ENCODE measurements at regions not wholly inside any gene's neighbourhood (a gene's known extent, or its start where the extent isn't known, plus 50 kb on each side); places are given as distances from the start of the nearest gene placed in this dataset.
"Not testable (repeated sequence)": the region's sequence is repeated elsewhere in the genome, so short reads cannot be mapped to it uniquely, and the experiment has no call there.

DNA sequence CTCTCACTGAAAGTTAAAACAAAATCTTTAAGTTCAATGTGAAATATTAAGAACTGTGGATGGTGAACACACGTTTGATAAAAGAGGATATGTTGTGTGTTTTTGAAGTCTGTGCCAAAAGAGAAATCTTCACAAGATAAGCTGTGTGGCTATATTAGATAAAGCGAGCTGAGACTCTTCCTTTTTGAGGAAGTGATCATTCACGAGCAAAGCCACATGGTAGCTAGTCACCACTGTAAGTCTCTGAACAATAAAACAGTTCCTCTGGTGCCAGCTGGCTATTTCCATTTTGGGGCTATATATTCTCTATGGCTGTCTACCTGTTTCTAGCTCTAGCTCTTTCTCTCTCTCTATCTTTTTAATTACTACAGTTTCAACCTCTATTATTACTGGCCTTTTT is 1849.2 kb upstream of the C9orf72 start:
- Histone ChIP-seq H3K27me3 (replicated peaks; ENCODE audit: control insufficient read depth, insufficient read depth, low read length) (no peaks in the 10 kb centered on the region), H3K4me1 (ENCODE audit: control insufficient read depth, insufficient read depth, low read length) (no peaks in the 10 kb centered on the region), H3K9me3 (ENCODE audit: control insufficient read depth, low read length) (no peaks in the 10 kb centered on the region), H3K36me3 (ENCODE audit: control insufficient read depth, insufficient read depth, low read length, severe bottlenecking) (no peaks in the 10 kb centered on the region), H3K9ac (ENCODE audit: low read length) (no peak overlapping the region), H3K4me3 (ENCODE audit: low read length) (no peak overlapping the region)
- DNase-seq (ENCODE audit: low read depth) = no peak

DNA sequence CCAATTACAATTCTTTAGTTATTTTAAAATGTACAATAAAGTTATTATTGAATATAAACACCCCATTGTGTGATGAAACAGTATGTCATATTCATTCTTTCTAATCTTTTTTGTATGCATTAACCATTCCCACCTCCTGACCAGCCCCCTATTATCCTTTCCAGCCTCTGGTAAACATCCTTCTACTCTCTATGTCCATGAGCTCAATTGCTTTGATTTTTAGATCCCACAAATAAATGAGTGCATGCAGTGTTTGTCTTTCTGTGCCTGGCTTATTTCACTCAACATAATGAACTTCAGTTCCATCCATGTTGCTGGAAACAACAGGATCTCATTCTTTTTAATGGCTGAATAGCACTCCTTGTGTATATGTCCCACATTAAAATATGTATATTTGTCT is 1858.9 kb upstream of the C9orf72 start:
- H3K36me3 ChIP-seq (ENCODE audit: control insufficient read depth, insufficient read depth, low read length, severe bottlenecking) = no peaks in the 10 kb centered on the region
- peaks cover 8% of the 10 kb centered on the region for H3K9me3 ChIP-seq (ENCODE audit: control insufficient read depth, low read length)
- no peaks in the 10 kb centered on the region for H3K27me3 ChIP-seq (replicated peaks; ENCODE audit: control insufficient read depth, insufficient read depth, low read length)
- no peak for DNase-seq (ENCODE audit: low read depth)
- H3K9ac ChIP-seq (ENCODE audit: low read length) = no peak overlapping the region
- no peaks in the 10 kb centered on the region for H3K4me1 ChIP-seq (ENCODE audit: control insufficient read depth, insufficient read depth, low read length)
- no peak overlapping the region for H3K4me3 ChIP-seq (ENCODE audit: low read length)

DNA sequence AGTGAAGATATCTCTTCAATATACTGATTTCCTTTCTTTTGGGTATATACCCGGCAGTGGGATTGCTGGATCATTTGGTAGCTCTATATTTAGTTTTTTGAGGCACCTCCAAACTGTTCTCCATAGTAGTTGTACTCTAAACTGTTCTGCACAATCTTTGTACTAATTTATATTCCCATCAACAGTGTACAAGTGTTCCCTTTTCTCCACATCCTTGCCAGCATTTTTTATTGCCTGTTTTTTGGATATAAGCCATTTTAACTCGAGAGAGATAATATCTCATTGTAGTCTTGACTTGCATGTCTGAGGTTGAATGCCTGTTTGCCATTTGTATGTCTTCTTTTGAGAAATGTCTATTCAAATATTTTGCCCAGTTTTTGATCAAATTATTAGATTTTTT is 1859.4 kb upstream of the C9orf72 start:
- not testable (repeated sequence) for DNase-seq (ENCODE audit: low read depth); H3K36me3 ChIP-seq (ENCODE audit: control insufficient read depth, insufficient read depth, low read length, severe bottlenecking); H3K9me3 ChIP-seq (ENCODE audit: control insufficient read depth, low read length); H3K4me3 ChIP-seq (ENCODE audit: low read length); H3K4me1 ChIP-seq (ENCODE audit: control insufficient read depth, insufficient read depth, low read length); H3K27me3 ChIP-seq (replicated peaks; ENCODE audit: control insufficient read depth, insufficient read depth, low read length); H3K9ac ChIP-seq (ENCODE audit: low read length)

DNA sequence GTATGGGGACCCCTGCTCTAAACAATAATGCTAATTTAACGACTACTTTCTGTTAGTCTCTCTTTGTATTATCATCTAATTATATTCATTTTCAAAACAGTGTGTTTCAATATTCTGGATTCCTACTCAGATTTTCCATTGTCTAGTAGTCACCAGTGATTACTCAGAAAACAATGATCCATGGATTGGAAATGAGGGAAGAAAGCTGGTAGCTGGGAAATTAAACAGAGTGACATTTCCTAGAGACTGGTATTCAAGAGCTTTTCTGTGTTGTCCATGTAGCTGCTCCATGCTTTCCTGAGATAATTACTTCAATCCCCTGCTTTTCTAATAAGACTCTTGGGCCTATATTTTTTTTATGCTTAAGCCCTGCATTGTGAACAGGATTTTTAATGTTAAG is 1862.1 kb upstream of the C9orf72 start:
- peaks cover 4% of the 10 kb centered on the region for H3K9me3 ChIP-seq (ENCODE audit: control insufficient read depth, low read length)
- H3K27me3 ChIP-seq (replicated peaks; ENCODE audit: control insufficient read depth, insufficient read depth, low read length) = no peaks in the 10 kb centered on the region
- no peak overlapping the region for H3K4me3 ChIP-seq (ENCODE audit: low read length)
- H3K4me1 ChIP-seq (ENCODE audit: control insufficient read depth, insufficient read depth, low read length) = no peaks in the 10 kb centered on the region
- DNase-seq (ENCODE audit: low read depth) = no peak
- H3K9ac ChIP-seq (ENCODE audit: low read length) = no peak overlapping the region
- no peaks in the 10 kb centered on the region for H3K36me3 ChIP-seq (ENCODE audit: control insufficient read depth, insufficient read depth, low read length, severe bottlenecking)

DNA sequence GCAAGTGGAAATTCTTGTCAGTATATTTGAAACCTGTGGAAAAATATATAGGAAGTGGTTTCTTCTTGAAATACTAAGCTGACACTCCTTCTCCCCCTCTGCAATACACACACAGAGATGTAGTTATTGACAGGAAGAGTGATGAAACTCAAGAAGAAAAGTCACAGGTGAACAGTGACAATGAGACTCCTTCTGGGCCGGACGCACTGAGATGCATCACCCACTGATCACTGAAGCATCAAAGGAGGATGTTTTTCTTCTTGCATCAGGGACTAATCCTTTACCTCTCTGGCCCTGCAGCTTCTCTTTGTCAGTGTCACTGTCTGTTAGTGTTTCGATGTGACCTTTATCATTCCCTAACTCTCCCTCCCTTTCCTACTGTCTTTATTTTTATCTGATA is 1864.2 kb upstream of the C9orf72 start:
- no peak for DNase-seq (ENCODE audit: low read depth)
- Histone ChIP-seq H3K9ac (ENCODE audit: low read length) (no peak overlapping the region), H3K9me3 (ENCODE audit: control insufficient read depth, low read length) (no peaks in the 10 kb centered on the region), H3K4me1 (ENCODE audit: control insufficient read depth, insufficient read depth, low read length) (no peaks in the 10 kb centered on the region), H3K27me3 (replicated peaks; ENCODE audit: control insufficient read depth, insufficient read depth, low read length) (no peaks in the 10 kb centered on the region), H3K36me3 (ENCODE audit: control insufficient read depth, insufficient read depth, low read length, severe bottlenecking) (no peaks in the 10 kb centered on the region), H3K4me3 (ENCODE audit: low read length) (no peak overlapping the region)

DNA sequence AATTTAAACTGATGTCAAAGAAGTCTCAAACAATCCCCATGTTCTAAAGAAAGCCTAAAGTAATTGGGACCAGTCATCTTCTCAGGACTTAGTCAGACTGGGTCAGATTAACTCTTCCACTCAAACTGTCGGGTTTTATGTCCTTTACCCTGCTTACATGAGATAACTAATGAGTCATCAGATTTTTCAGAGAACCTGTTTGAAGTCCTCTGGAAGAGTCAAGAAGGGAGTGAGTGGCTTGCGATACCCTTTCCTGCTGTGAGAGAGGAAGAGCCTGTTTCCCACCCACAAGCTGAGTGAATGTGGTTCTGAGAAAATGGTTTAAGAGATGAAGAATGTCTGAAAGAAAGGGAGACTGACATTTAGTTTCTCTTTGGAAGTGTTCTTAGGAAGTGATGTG is 1866.7 kb upstream of the C9orf72 start:
- H3K27me3 ChIP-seq (replicated peaks; ENCODE audit: control insufficient read depth, insufficient read depth, low read length) = no peaks in the 10 kb centered on the region
- no peak for DNase-seq (ENCODE audit: low read depth)
- no peak overlapping the region for H3K9ac ChIP-seq (ENCODE audit: low read length)
- H3K9me3 ChIP-seq (ENCODE audit: control insufficient read depth, low read length) = no peaks in the 10 kb centered on the region
- H3K4me3 ChIP-seq (ENCODE audit: low read length) = no peak overlapping the region
- H3K4me1 ChIP-seq (ENCODE audit: control insufficient read depth, insufficient read depth, low read length) = no peaks in the 10 kb centered on the region
- H3K36me3 ChIP-seq (ENCODE audit: control insufficient read depth, insufficient read depth, low read length, severe bottlenecking) = no peaks in the 10 kb centered on the region

DNA sequence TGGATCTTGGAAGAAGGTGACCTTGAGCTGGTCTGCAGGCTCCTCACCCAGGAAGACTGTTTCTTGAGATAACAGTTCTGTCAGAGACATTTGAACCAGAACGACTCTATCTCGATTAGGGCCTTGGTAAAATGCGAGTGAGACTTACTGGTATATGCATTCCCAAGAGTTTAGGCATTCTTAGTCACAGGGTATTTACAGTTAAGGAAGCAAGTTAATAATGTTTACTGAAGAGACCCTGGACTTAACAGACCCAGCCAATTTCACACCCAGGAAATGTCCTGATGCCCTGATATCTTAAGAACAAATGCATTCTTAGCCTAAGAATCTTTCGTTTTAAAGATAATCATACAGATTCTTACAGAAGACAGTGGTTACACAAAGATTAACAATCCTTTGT is 1867.2 kb upstream of the C9orf72 start:
- no peaks in the 10 kb centered on the region for H3K27me3 ChIP-seq (replicated peaks; ENCODE audit: control insufficient read depth, insufficient read depth, low read length)
- DNase-seq (ENCODE audit: low read depth) = no peak
- no peaks in the 10 kb centered on the region for H3K4me1 ChIP-seq (ENCODE audit: control insufficient read depth, insufficient read depth, low read length)
- no peak overlapping the region for H3K9ac ChIP-seq (ENCODE audit: low read length)
- no peak overlapping the region for H3K4me3 ChIP-seq (ENCODE audit: low read length)
- H3K36me3 ChIP-seq (ENCODE audit: control insufficient read depth, insufficient read depth, low read length, severe bottlenecking) = no peaks in the 10 kb centered on the region
- H3K9me3 ChIP-seq (ENCODE audit: control insufficient read depth, low read length) = no peaks in the 10 kb centered on the region

DNA sequence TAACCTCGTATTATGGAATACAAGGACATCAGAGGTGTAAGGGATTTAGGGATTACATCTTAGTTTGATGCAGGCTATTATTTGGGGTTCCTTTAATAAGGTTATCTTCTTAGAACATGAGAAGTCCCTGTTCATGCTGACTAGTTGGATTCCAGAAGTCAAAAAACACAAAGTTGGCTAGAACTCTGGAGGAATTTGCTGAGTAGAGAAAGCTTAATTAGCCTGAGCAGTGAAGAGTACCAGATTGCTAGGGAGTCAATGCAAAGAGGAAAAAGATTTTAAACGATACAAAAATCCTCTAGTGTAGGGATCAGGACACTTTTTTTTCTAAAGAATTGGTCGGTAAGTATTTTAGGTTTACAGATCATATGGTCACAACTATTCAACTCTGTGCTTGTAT is 1872.5 kb upstream of the C9orf72 start:
- no peak for DNase-seq (ENCODE audit: low read depth)
- no peaks in the 10 kb centered on the region for H3K27me3 ChIP-seq (replicated peaks; ENCODE audit: control insufficient read depth, insufficient read depth, low read length)
- no peaks in the 10 kb centered on the region for H3K36me3 ChIP-seq (ENCODE audit: control insufficient read depth, insufficient read depth, low read length, severe bottlenecking)
- H3K9ac ChIP-seq (ENCODE audit: low read length) = no peak overlapping the region
- H3K9me3 ChIP-seq (ENCODE audit: control insufficient read depth, low read length) = no peaks in the 10 kb centered on the region
- no peaks in the 10 kb centered on the region for H3K4me1 ChIP-seq (ENCODE audit: control insufficient read depth, insufficient read depth, low read length)
- no peak overlapping the region for H3K4me3 ChIP-seq (ENCODE audit: low read length)

DNA sequence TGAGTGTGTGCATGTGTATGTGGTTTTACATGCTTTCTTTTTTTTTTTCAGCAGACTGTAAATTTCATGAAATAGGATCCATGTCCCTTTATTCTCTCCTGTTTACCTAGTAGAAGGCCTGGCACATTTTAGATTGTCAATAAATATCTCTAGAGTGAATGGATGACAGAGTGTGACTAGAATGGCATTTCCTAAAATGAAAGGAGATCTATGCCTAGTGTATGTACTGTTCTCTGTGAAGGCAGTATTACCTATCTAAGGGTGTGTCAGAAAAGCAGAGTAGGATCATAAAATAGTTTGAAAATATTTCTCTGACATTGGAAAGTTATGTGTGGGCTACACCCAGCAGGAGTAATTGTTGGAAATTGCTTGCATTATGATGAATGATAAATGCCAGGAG is 1876.0 kb upstream of the C9orf72 start:
- Histone ChIP-seq H3K36me3 (ENCODE audit: control insufficient read depth, insufficient read depth, low read length, severe bottlenecking) (no peaks in the 10 kb centered on the region), H3K27me3 (replicated peaks; ENCODE audit: control insufficient read depth, insufficient read depth, low read length) (no peaks in the 10 kb centered on the region), H3K4me1 (ENCODE audit: control insufficient read depth, insufficient read depth, low read length) (no peaks in the 10 kb centered on the region), H3K9me3 (ENCODE audit: control insufficient read depth, low read length) (no peaks in the 10 kb centered on the region), H3K4me3 (ENCODE audit: low read length) (no peak overlapping the region), H3K9ac (ENCODE audit: low read length) (no peak overlapping the region)
- no peak for DNase-seq (ENCODE audit: low read depth)

DNA sequence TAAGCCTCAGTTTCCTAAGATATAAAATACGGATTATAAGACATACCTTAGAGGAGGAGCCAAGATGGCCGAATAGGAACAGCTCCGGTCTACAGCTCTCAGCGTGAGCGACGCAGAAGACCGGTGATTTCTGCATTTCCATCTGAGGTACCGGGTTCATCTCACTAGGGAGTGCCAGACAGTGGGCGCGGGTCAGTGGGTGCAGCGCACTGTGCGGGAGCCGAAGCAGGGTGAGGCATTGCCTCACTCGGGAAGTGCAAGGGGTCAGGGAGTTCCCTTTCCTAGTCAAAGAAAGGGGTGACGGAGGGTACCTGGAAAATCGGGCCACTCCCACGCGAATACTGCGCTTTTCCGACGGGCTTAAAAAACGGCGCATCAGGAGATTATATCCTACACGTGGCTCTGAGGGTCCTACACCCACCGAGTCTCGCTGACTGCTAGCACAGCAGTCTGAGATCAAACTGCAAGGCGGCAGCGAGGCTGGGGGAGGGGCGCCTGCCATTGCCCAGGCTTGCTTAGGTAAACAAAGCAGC is 1877.1 kb upstream of the C9orf72 start:
- H3K4me3 ChIP-seq (ENCODE audit: low read length); H3K4me1 ChIP-seq (ENCODE audit: control insufficient read depth, insufficient read depth, low read length); H3K27me3 ChIP-seq (replicated peaks; ENCODE audit: control insufficient read depth, insufficient read depth, low read length); H3K36me3 ChIP-seq (ENCODE audit: control insufficient read depth, insufficient read depth, low read length, severe bottlenecking); H3K9ac ChIP-seq (ENCODE audit: low read length); H3K9me3 ChIP-seq (ENCODE audit: control insufficient read depth, low read length); DNase-seq (ENCODE audit: low read depth): not testable (repeated sequence)

DNA sequence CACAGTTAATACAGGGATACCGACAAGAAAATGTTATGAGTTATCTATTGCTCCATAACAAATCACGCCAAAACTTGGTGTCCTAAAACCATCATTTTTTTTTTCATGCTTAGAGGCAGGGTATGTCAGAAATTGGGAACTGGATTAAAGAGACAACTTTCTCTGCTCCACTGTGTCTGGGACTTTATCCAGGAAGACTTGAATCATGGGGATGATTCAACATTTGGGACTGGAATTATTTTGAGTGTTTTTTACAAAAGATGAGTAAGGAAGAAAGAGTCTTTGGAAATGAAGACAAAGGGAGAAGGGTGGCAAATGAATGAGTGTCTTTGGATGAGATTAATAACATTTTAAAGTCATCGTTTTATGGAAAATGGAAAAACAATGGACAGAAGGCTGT is 1883.7 kb upstream of the C9orf72 start:
- Histone ChIP-seq H3K4me3 (ENCODE audit: low read length) (no peak overlapping the region), H3K4me1 (ENCODE audit: control insufficient read depth, insufficient read depth, low read length) (peaks cover 6% of the 10 kb centered on the region)
- no peak for DNase-seq (ENCODE audit: low read depth)

DNA sequence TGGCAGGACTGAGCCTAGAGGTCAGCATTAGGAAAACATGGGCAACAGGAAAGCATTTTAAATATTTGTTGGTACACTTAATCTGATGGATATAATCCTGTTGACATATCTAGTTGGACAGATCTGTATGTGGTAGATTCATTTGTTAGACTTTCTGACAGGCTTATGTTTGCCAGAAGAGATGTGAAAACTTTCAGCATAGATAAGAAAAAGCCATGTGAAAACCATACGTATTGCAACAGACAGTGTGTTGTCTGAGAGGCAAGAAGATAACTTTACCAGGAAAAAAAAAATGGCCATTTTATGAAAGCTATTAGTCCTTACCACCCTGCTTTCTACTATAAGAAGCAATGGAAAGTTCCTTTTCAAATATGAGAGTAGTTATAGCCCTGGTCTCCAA is 1902.2 kb upstream of the C9orf72 start:
- Histone ChIP-seq H3K4me1 (ENCODE audit: control insufficient read depth, insufficient read depth, low read length) (no peaks in the 10 kb centered on the region), H3K36me3 (ENCODE audit: control insufficient read depth, insufficient read depth, low read length, severe bottlenecking) (no peaks in the 10 kb centered on the region), H3K27me3 (replicated peaks; ENCODE audit: control insufficient read depth, insufficient read depth, low read length) (no peaks in the 10 kb centered on the region), H3K9me3 (ENCODE audit: control insufficient read depth, low read length) (no peaks in the 10 kb centered on the region), H3K9ac (ENCODE audit: low read length) (no peak overlapping the region), H3K4me3 (ENCODE audit: low read length) (no peak overlapping the region)
- no peak for DNase-seq (ENCODE audit: low read depth)

More for the DNA sequence above, 1883.7 kb upstream of the C9orf72 start:
- Histone ChIP-seq H3K36me3 (ENCODE audit: control insufficient read depth, insufficient read depth, low read length, severe bottlenecking) (no peaks in the 10 kb centered on the region), H3K9me3 (ENCODE audit: control insufficient read depth, low read length) (peaks cover 3% of the 10 kb centered on the region), H3K27me3 (replicated peaks; ENCODE audit: control insufficient read depth, insufficient read depth, low read length) (no peaks in the 10 kb centered on the region), H3K9ac (ENCODE audit: low read length) (no peak overlapping the region)

Data from adipocyte (in vitro differentiated cells).